ENCODE measurements at regions not wholly inside any gene's neighbourhood (a gene's known extent, or its start where the extent isn't known, plus 50 kb on each side); places are given as distances from the start of the nearest gene placed in this dataset.

DNA sequence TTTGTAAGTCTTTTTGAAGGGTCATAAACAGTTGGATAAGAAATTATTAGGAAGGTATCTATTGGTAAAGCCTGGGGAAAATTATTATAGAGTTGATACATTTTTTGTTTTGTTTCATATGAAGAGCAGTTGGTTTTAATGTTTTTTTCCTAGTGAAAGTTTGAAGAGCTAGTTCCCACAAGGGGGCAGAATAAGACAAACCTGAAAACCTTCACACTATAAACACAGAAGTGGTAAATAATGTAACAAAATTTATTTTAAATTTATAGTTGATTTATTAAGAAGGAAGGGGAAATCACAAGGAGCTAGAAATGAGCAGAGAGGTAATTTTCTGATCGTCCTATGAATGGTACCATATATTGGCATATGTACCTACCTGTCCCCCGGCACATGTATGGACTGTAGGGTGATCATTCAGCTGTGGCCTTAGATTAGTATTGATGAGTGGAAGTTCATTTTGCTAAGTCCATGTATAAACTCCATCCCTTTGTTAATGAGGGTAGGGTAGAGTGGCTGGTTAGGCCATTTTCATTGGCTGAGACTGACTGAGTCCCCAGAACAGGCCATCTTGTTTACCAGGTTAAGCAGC, 116.3 kb downstream of the TANC2 start:
- H3K27me3 Mint-ChIP-seq (ENCODE audit: low read depth): no peaks in the 10 kb centered on the region
- Histone ChIP-seq H2BK12ac (ENCODE audit: insufficient read length, low read depth, low read length) (no peak overlapping the region), H3K14ac (ENCODE audit: insufficient read depth, low read length) (no peak overlapping the region), H4K91ac (ENCODE audit: insufficient read length, low read depth, low read length) (no peak overlapping the region), H2BK5ac (ENCODE audit: insufficient read length, low read length) (no peak overlapping the region), H3T11ph (ENCODE audit: low read length) (no peak overlapping the region), H3K79me1 (ENCODE audit: insufficient read depth, low read depth, low read length, poor library complexity, severe bottlenecking) (no peaks in the 10 kb centered on the region), H2BK20ac (ENCODE audit: low read depth, low read length, poor library complexity, severe bottlenecking) (no peak overlapping the region), H3K27me3 (ENCODE audit: insufficient read depth, low read length) (no peaks in the 10 kb centered on the region), H4K8ac (replicated peaks; ENCODE audit: insufficient read length, low read depth, low read length) (no peak overlapping the region), H3K4me2 (ENCODE audit: insufficient read depth, insufficient read length, low read length) (no peak overlapping the region), H3K23ac (ENCODE audit: insufficient read length, low read depth, low read length) (no peak overlapping the region), H4K20me1 (ENCODE audit: control insufficient read depth, insufficient read depth, insufficient read length) (no peaks in the 10 kb centered on the region), H3K18ac (ENCODE audit: insufficient read length, low read depth, low read length) (no peak overlapping the region), H2BK15ac (ENCODE audit: low read depth, low read length) (no peak overlapping the region), H3K56ac (ENCODE audit: insufficient read length, low read depth, low read length) (no peak overlapping the region), H3K23me2 (ENCODE audit: insufficient read length, low read depth, low read length, poor library complexity, severe bottlenecking) (no peaks in the 10 kb centered on the region), H3K27ac (ENCODE audit: insufficient read length, low read depth, low read length) (no peak overlapping the region), H3K9me3 (ENCODE audit: control insufficient read depth, low read depth, low read length) (no peaks in the 10 kb centered on the region), H3K4me1 (ENCODE audit: insufficient read depth, low read length) (no peaks in the 10 kb centered on the region), H3K4ac (ENCODE audit: low read depth, low read length) (no peak overlapping the region), H2BK120ac (ENCODE audit: low read depth, low read length, poor library complexity, severe bottlenecking) (no peak overlapping the region), H3K9ac (ENCODE audit: extremely low read depth, insufficient read length, low read length) (no peak overlapping the region), H2AFZ (ENCODE audit: low read length) (no peak overlapping the region), H3K79me2 (ENCODE audit: insufficient read depth, low read length) (no peaks in the 10 kb centered on the region), H4K5ac (ENCODE audit: insufficient read length, low read depth, low read length) (no peak overlapping the region), H2AK5ac (ENCODE audit: insufficient read length, low read length) (no peak overlapping the region)
- TF ChIP-seq, protein P1, sequence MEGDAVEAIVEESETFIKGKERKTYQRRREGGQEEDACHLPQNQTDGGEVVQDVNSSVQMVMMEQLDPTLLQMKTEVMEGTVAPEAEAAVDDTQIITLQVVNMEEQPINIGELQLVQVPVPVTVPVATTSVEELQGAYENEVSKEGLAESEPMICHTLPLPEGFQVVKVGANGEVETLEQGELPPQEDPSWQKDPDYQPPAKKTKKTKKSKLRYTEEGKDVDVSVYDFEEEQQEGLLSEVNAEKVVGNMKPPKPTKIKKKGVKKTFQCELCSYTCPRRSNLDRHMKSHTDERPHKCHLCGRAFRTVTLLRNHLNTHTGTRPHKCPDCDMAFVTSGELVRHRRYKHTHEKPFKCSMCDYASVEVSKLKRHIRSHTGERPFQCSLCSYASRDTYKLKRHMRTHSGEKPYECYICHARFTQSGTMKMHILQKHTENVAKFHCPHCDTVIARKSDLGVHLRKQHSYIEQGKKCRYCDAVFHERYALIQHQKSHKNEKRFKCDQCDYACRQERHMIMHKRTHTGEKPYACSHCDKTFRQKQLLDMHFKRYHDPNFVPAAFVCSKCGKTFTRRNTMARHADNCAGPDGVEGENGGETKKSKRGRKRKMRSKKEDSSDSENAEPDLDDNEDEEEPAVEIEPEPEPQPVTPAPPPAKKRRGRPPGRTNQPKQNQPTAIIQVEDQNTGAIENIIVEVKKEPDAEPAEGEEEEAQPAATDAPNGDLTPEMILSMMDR (conservative IDR thresholded peaks at IDR 0.05): peak; percentile 71
- no peak for DNase-seq
- peaks cover 0 to 1% of the 10 kb centered on the region in 2 experiments; a peak in 1 of 4 replicates for H3K4me1 Mint-ChIP-seq
- no CpG with 5 or more reads among the region's 2 CpGs for WGBS (ENCODE audit: extremely low coverage, insufficient read length, low lambda C conversion rate)
- H3K27ac Mint-ChIP-seq: no peak overlapping the region
- H3K36me3 Mint-ChIP-seq (ENCODE audit: insufficient read depth in 1 of 3, low read depth in 3 of 3): peaks cover 0 to 3% (median 0%) of the 10 kb centered on the region in 3 experiments; a peak in 1 of 7 replicates
- H3K9me3 Mint-ChIP-seq: no peaks in the 10 kb centered on the region
- no peak overlapping the region for H3K4me3 Mint-ChIP-seq
